GM12878 (cell line): ENCODE measurements at regions not wholly inside any gene's neighbourhood (a gene's known extent, or its start where the extent isn't known, plus 50 kb on each side); places are given as distances from the start of the nearest gene placed in this dataset.

ENCODE experiments used
- ATAC-seq: fragments of 200-7000 bp; cut with Tn5 transposase; 3 replicates; pipeline ENCODE4 v1.9.1; 2020; ENCODE audit warnings: mild to moderate bottlenecking, moderate library complexity
- BruUV-seq: library from RNA; stranded (reverse); fragments of 400-500 nt; replicated peaks from 2 replicates; lab custom pipeline; 2021; lab: Mats Ljungman, UMichigan
- CTCF ChIA-PET: fragments of 300-600 bp; sonication (Branson Sonifier 250); formaldehyde crosslinking; extraction: SDS; loops from one replicate; lab custom pipeline; 2021; ENCODE audit warnings: inconsistent platforms; lab: Yijun Ruan, JAX
- POLR2A ChIA-PET: fragments of 350-600 bp; formaldehyde crosslinking; extraction: SDS; loops from one replicate; lab custom pipeline; 2021; ENCODE audit warnings: inconsistent platforms; lab: Charles Lee
- RAD21 ChIA-PET: fragments of 300-600 bp; sonication (Branson Sonifier 250); formaldehyde crosslinking; loops from one replicate; lab custom pipeline; 2023; ENCODE audit warnings: antibody characterized with exemption; ENCODE audit not compliant: unreplicated experiment; lab: Charles Lee
- SMC1A ChIA-PET: fragments of 300-600 bp; sonication (Branson Sonifier 250); formaldehyde crosslinking; loops from one replicate; lab custom pipeline; 2023; ENCODE audit not compliant: unreplicated experiment, uncharacterized antibody; lab: Charles Lee
- DNase-seq: peaks from one replicate; pipeline ENCODE4 v3.0.0-alpha.2; 2011; ENCODE audit warnings: low read depth, low spot score
- FAIRE-seq: peaks from 3 replicates; lab custom pipeline; 2011; peaks lifted over from hg19 to GRCh38; lab: Jason Lieb, UNC
- H2AFZ ChIP-seq: 2 replicates; pipeline ENCODE4 v1.6.0; 2011; ENCODE audit warnings: low read depth, low read length, control low read depth; ENCODE audit not compliant: control insufficient read depth
- H3K27ac ChIP-seq: 2 replicates; pipeline ENCODE4 v1.5.1; 2011; ENCODE audit warnings: control low read depth; ENCODE audit not compliant: control insufficient read depth, insufficient read depth
- H3K27me3 ChIP-seq, 2 experiments: replicated peaks in 1 of 2; 2 replicates each; pipeline versions ENCODE4 v1.6.0 to v1.6.1; 2011; ENCODE audit warnings: low read length in 1 of 2; ENCODE audit not compliant: control insufficient read depth in 2 of 2, insufficient read depth in 2 of 2
- H3K36me3 ChIP-seq, 2 experiments: 2 replicates each; pipeline ENCODE4 v1.5.1; 2011; ENCODE audit warnings: low read length in 1 of 2; ENCODE audit not compliant: control insufficient read depth in 2 of 2, insufficient read depth in 2 of 2
- H3K4me1 ChIP-seq: 2 replicates; pipeline ENCODE4 v1.6.1; 2011; ENCODE audit warnings: mild to moderate bottlenecking, low read length, moderate library complexity, mixed read lengths; ENCODE audit not compliant: control insufficient read depth, insufficient read depth
- H3K4me2 ChIP-seq: 2 replicates; pipeline ENCODE4 v1.6.0; 2011; ENCODE audit warnings: control low read depth; ENCODE audit not compliant: control insufficient read depth, insufficient read depth
- H3K4me3 ChIP-seq: fragments of 200-600 bp; sonication (generic); 2 replicates; pipeline ENCODE4 v1.5.1; 2016
- H3K79me2 ChIP-seq: 2 replicates; pipeline ENCODE4 v1.6.0; 2011; ENCODE audit warnings: low read length; ENCODE audit not compliant: control insufficient read depth, insufficient read depth
- H3K9ac ChIP-seq: 2 replicates; pipeline ENCODE4 v1.8.0; 2011; ENCODE audit warnings: low read length, control low read depth, mixed read lengths; ENCODE audit not compliant: control insufficient read depth, insufficient read depth
- H3K9me3 ChIP-seq: replicated peaks from 3 replicates; pipeline ENCODE4 v1.5.1; 2011; ENCODE audit warnings: mild to moderate bottlenecking, low read length; ENCODE audit not compliant: control insufficient read depth, insufficient read depth
- H4K20me1 ChIP-seq: 2 replicates; pipeline ENCODE4 v1.6.0; 2011; ENCODE audit not compliant: control insufficient read depth, insufficient read depth
- CBX5 ChIP-seq: sonication (generic); IDR thresholded peaks from 2 replicates; pipeline ENCODE4 v1.6.1; 2016; ENCODE audit warnings: low read depth, moderate library complexity, mild to moderate bottlenecking, inconsistent platforms
- CHD4 ChIP-seq: fragments of 200-600 bp; sonication (generic); IDR thresholded peaks from 2 replicates; pipeline ENCODE4 v1.6.1; 2016; ENCODE audit warnings: mild to moderate bottlenecking
- EP300 ChIP-seq, 2 experiments: fragments of 150-350 bp in 1 of 2; IDR thresholded peaks; 2 replicates each; pipeline ENCODE4 v1.6.1; 2011 to 2012; ENCODE audit warnings: low read depth in 2 of 2, low read length in 2 of 2, borderline replicate concordance in 1 of 2, improper control_type of control experiment in 1 of 2, inconsistent platforms in 1 of 2; ENCODE audit not compliant: control insufficient read depth in 1 of 2
- HDAC6 ChIP-seq: fragments of 200-600 bp; sonication (generic); IDR thresholded peaks from one replicate; pipeline ENCODE4 v1.8.0; 2017; ENCODE audit warnings: antibody characterized with exemption; ENCODE audit not compliant: unreplicated experiment
- IRF4 ChIP-seq: IDR thresholded peaks from 2 replicates; pipeline ENCODE4 v1.6.1; 2011; ENCODE audit warnings: low read depth, low read length
- KAT2A ChIP-seq: conservative IDR thresholded peaks from 2 replicates; pipeline ENCODE4 v1.6.1; 2011; ENCODE audit warnings: low read depth, low read length; ENCODE audit not compliant: control insufficient read depth
- MYB ChIP-seq: fragments of 150-350 bp; IDR thresholded peaks from 2 replicates; pipeline ENCODE4 v1.6.1; 2014; ENCODE audit warnings: mild to moderate bottlenecking, low read depth, low read length, borderline replicate concordance
- POU2F2 ChIP-seq: IDR thresholded peaks from 3 replicates; pipeline ENCODE4 v1.6.1; 2011; ENCODE audit warnings: low read depth, mild to moderate bottlenecking, low read length, borderline replicate concordance
- RELA ChIP-seq: fragments of 450-650 bp; IDR thresholded peaks from 2 replicates; pipeline ENCODE4 v1.8.0; 2014; ENCODE audit warnings: borderline replicate concordance; ENCODE audit not compliant: partially characterized antibody
- RUNX3 ChIP-seq: IDR thresholded peaks from 2 replicates; pipeline ENCODE4 v1.6.1; 2012; ENCODE audit warnings: low read length, inconsistent platforms
- SMAD5 ChIP-seq: IDR thresholded peaks from 2 replicates; pipeline ENCODE4 v1.6.1; 2016; ENCODE audit warnings: antibody characterized with exemption, low read depth
- YBX1 ChIP-seq: fragments of 450-650 bp; IDR thresholded peaks from 2 replicates; pipeline ENCODE4 v1.6.1; 2016; ENCODE audit warnings: antibody characterized with exemption
- WGBS: methylation state at CpG from one replicate; pipeline ENCODE4 v1.1.6; 2016; ENCODE audit warnings: low lambda C conversion rate; ENCODE audit not compliant: insufficient replicate concordance, insufficient coverage; ENCODE audit errors: missing lambda C conversion rate; 5-methylcytosine and 5-hydroxymethylcytosine counted together
- in situ Hi-C: fragments of 300-500 bp; cut with MboI; formaldehyde crosslinking; loops from 9 replicates; pipeline ENCODE4 v1.14.3; 2018; ENCODE audit warnings: mixed read lengths
- intact Hi-C: fragments of 100-400 bp; cut with micrococcal nuclease; formaldehyde crosslinking; loops from one replicate; pipeline ENCODE4 v1.14.2; 2022; ENCODE audit not compliant: unreplicated experiment
- TF ChIP-seq, protein P1 (sequence below): fragments of 150-350 bp; IDR thresholded peaks from 2 replicates; pipeline ENCODE4 v1.6.1; 2016; ENCODE audit warnings: low read depth, low read length
- TF ChIP-seq, protein P2 (sequence below): fragments of 450-650 bp; IDR thresholded peaks from 2 replicates; pipeline ENCODE4 v1.6.1; 2017; ENCODE audit warnings: low read depth, mild to moderate bottlenecking, moderate library complexity

DNA sequence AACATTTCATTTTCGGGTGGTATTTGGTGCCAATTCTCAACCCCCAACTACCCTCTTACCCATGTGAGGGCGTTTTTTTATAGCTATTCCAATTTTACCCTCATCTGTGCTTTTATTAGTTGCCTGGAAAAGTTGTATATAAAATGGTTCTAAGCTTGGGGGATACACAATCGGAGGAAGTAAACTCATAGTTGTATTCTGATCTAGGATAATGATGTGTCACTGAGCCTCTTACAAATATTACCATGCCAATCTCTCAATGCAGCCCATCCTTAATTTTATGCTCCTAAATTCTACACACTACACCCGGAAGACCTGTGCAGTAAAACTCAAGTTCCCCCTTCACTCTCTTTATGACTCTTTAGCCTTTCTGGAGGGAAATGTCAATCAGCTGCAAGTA is 1206.5 kb upstream of the FLRT2 start:
- Histone ChIP-seq H2AFZ (no peak overlapping the region), H3K9me3 (no peaks in the 10 kb centered on the region), H3K79me2 (no peaks in the 10 kb centered on the region), H3K4me1 (no peaks in the 10 kb centered on the region), H3K27me3 (no peaks in the 10 kb centered on the region), H3K4me2 (no peak overlapping the region), H3K27ac (no peak overlapping the region), H3K36me3 (no peaks in the 10 kb centered on the region), H4K20me1 (no peaks in the 10 kb centered on the region), H3K4me3 (no peak overlapping the region), H3K9ac (no peak overlapping the region)
- ChIA-PET POLR2A (no interaction called here), RAD21 (no interaction called here), CTCF (no interaction called here), SMC1A (no interaction called here)
- FAIRE-seq, result no peak
- no peak for DNase-seq
- no TSS peak for BruUV-seq
- 12% methylated on average over 4 of the region's 4 CpGs for WGBS
- intact Hi-C loops (no loop called here), in situ Hi-C loops (no loop called here)
- no peak for ATAC-seq
- TF ChIP-seq EP300 (IDR thresholded peaks at IDR 0.05; ENCODE audit: borderline replicate concordance in 1 of 2, control insufficient read depth in 1 of 2, low read depth in 2 of 2, low read length in 2 of 2), result no peak
- TF ChIP-seq RUNX3, result no peak
- TF ChIP-seq MYB, result no peak
- TF ChIP-seq SMAD5, result no peak
- no peak for TF ChIP-seq YBX1
- TF ChIP-seq IRF4, result no peak
- TF ChIP-seq CBX5, result no peak
- TF ChIP-seq KAT2A, result no peak
- no peak for TF ChIP-seq CHD4
- TF ChIP-seq, protein P1, sequence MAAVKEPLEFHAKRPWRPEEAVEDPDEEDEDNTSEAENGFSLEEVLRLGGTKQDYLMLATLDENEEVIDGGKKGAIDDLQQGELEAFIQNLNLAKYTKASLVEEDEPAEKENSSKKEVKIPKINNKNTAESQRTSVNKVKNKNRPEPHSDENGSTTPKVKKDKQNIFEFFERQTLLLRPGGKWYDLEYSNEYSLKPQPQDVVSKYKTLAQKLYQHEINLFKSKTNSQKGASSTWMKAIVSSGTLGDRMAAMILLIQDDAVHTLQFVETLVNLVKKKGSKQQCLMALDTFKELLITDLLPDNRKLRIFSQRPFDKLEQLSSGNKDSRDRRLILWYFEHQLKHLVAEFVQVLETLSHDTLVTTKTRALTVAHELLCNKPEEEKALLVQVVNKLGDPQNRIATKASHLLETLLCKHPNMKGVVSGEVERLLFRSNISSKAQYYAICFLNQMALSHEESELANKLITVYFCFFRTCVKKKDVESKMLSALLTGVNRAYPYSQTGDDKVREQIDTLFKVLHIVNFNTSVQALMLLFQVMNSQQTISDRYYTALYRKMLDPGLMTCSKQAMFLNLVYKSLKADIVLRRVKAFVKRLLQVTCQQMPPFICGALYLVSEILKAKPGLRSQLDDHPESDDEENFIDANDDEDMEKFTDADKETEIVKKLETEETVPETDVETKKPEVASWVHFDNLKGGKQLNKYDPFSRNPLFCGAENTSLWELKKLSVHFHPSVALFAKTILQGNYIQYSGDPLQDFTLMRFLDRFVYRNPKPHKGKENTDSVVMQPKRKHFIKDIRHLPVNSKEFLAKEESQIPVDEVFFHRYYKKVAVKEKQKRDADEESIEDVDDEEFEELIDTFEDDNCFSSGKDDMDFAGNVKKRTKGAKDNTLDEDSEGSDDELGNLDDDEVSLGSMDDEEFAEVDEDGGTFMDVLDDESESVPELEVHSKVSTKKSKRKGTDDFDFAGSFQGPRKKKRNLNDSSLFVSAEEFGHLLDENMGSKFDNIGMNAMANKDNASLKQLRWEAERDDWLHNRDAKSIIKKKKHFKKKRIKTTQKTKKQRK, result no peak
- no peak for TF ChIP-seq RELA
- no peak for TF ChIP-seq HDAC6
- TF ChIP-seq, protein P2, sequence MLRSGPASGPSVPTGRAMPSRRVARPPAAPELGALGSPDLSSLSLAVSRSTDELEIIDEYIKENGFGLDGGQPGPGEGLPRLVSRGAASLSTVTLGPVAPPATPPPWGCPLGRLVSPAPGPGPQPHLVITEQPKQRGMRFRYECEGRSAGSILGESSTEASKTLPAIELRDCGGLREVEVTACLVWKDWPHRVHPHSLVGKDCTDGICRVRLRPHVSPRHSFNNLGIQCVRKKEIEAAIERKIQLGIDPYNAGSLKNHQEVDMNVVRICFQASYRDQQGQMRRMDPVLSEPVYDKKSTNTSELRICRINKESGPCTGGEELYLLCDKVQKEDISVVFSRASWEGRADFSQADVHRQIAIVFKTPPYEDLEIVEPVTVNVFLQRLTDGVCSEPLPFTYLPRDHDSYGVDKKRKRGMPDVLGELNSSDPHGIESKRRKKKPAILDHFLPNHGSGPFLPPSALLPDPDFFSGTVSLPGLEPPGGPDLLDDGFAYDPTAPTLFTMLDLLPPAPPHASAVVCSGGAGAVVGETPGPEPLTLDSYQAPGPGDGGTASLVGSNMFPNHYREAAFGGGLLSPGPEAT, result no peak
- TF ChIP-seq POU2F2, result no peak
